DOHH2 (cell line): ENCODE measurements at regions not wholly inside any gene's neighbourhood (a gene's known extent, or its start where the extent isn't known, plus 50 kb on each side); places are given as distances from the start of the nearest gene placed in this dataset.

Experiments
- H3F3A ChIP-seq: fragments of 200-600 bp; sonication (generic), shearing (Covaris generic); 2 replicates; pipeline ENCODE4 v1.6.0; 2016; ENCODE audit warnings: antibody characterized with exemption, mild to moderate bottlenecking; ENCODE audit not compliant: control insufficient read depth, insufficient read depth
- H3K27ac ChIP-seq: fragments of 200-600 bp; sonication (generic); 2 replicates; pipeline ENCODE4 v1.5.1; 2014; ENCODE audit warnings: low read depth, mild to moderate bottlenecking, low read length, moderate library complexity
- H3K27me3 ChIP-seq: fragments of 200-600 bp; sonication (generic); 2 replicates; pipeline ENCODE4 v1.6.1; 2014; ENCODE audit warnings: mild to moderate bottlenecking, low read length, mixed read lengths; ENCODE audit not compliant: control insufficient read depth
- H3K36me3 ChIP-seq: fragments of 200-600 bp; sonication (generic); 2 replicates; pipeline ENCODE4 v1.6.1; 2014; ENCODE audit warnings: mild to moderate bottlenecking, low read length, moderate library complexity, mixed read lengths; ENCODE audit not compliant: control insufficient read depth
- H3K4me1 ChIP-seq: fragments of 200-600 bp; sonication (generic); 2 replicates; pipeline ENCODE4 v1.6.1; 2014; ENCODE audit warnings: mild to moderate bottlenecking, low read length, mixed read lengths; ENCODE audit not compliant: control insufficient read depth
- H3K4me2 ChIP-seq: fragments of 200-600 bp; sonication (generic); 2 replicates; pipeline ENCODE4 v1.6.0; 2014; ENCODE audit warnings: mild to moderate bottlenecking, low read length, moderate library complexity
- H3K4me3 ChIP-seq: fragments of 200-600 bp; sonication (generic); 2 replicates; pipeline ENCODE4 v1.5.1; 2014; ENCODE audit warnings: mild to moderate bottlenecking, low read length, mixed read lengths
- H3K79me2 ChIP-seq: fragments of 200-600 bp; sonication (generic); 2 replicates; pipeline ENCODE4 v1.6.1; 2014; ENCODE audit warnings: mild to moderate bottlenecking, low read length, mixed read lengths; ENCODE audit not compliant: control insufficient read depth
- H3K9me2 ChIP-seq: fragments of 200-600 bp; sonication (generic); replicated peaks from 2 replicates; pipeline ENCODE4 v1.6.1; 2014; ENCODE audit warnings: mild to moderate bottlenecking, low read length, mixed read lengths; ENCODE audit not compliant: control insufficient read depth
- H3K9me3 ChIP-seq: fragments of 200-600 bp; sonication (generic); 2 replicates; pipeline ENCODE4 v1.6.1; 2014; ENCODE audit warnings: antibody characterized with exemption, low read length, mixed read lengths; ENCODE audit not compliant: control insufficient read depth, insufficient read depth
- H4K20me1 ChIP-seq: fragments of 200-600 bp; sonication (generic); 2 replicates; pipeline ENCODE4 v1.6.0; 2014; ENCODE audit warnings: low read depth, mild to moderate bottlenecking, antibody characterized with exemption, low read length, moderate library complexity; ENCODE audit not compliant: control insufficient read depth, insufficient read depth
- CTCF ChIP-seq: fragments of 200-600 bp; sonication (generic); IDR thresholded peaks from one replicate; pipeline ENCODE4 v1.5.1; 2014; ENCODE audit warnings: antibody characterized with exemption, mild to moderate bottlenecking, low read depth, low read length; ENCODE audit not compliant: poor library complexity, severe bottlenecking
- EZH2phosphoT487 ChIP-seq: fragments of 200-600 bp; sonication (generic); IDR thresholded peaks from 2 replicates; pipeline ENCODE4 v1.6.1; 2017; ENCODE audit warnings: borderline replicate concordance, mild to moderate bottlenecking, antibody characterized with exemption, low read length, moderate library complexity, mixed read lengths

- no peaks in the 10 kb centered on the region for H3F3A ChIP-seq
- H3K4me2 ChIP-seq = no peak overlapping the region
- no peaks in the 10 kb centered on the region for H3K36me3 ChIP-seq
- H3K27ac ChIP-seq = no peak overlapping the region
- no peaks in the 10 kb centered on the region for H3K4me1 ChIP-seq
- no peaks in the 10 kb centered on the region for H4K20me1 ChIP-seq
- H3K9me2 ChIP-seq = no peaks in the 10 kb centered on the region
- no peaks in the 10 kb centered on the region for H3K79me2 ChIP-seq
- no peak overlapping the region for H3K4me3 ChIP-seq
- no peaks in the 10 kb centered on the region for H3K9me3 ChIP-seq
- no peaks in the 10 kb centered on the region for H3K27me3 ChIP-seq
- TF ChIP-seq EZH2phosphoT487 (no peak), CTCF (no peak)
Measured at GRCh38 chr7:46653848-46654247, 732.8 kb upstream of the IGFBP3 start.

GRCh38 chr7:46652317-46652716 lies 731.2 kb upstream of the IGFBP3 start:
- Histone ChIP-seq H3K27ac (no peak overlapping the region), H3F3A (no peaks in the 10 kb centered on the region), H3K4me2 (no peak overlapping the region), H3K27me3 (no peaks in the 10 kb centered on the region), H4K20me1 (no peaks in the 10 kb centered on the region), H3K36me3 (no peaks in the 10 kb centered on the region), H3K4me1 (no peaks in the 10 kb centered on the region), H3K9me3 (no peaks in the 10 kb centered on the region), H3K4me3 (no peak overlapping the region), H3K79me2 (no peaks in the 10 kb centered on the region), H3K9me2 (no peaks in the 10 kb centered on the region)
- TF ChIP-seq CTCF (no peak), EZH2phosphoT487 (no peak)

- Histone ChIP-seq H3K4me1 (no peaks in the 10 kb centered on the region), H3K4me3 (no peak overlapping the region), H3K9me2 (no peaks in the 10 kb centered on the region), H3K27ac (no peak overlapping the region), H3K27me3 (no peaks in the 10 kb centered on the region), H4K20me1 (no peaks in the 10 kb centered on the region), H3F3A (no peaks in the 10 kb centered on the region), H3K9me3 (no peaks in the 10 kb centered on the region), H3K79me2 (no peaks in the 10 kb centered on the region), H3K4me2 (no peak overlapping the region), H3K36me3 (no peaks in the 10 kb centered on the region)
- no peak for TF ChIP-seq CTCF
- TF ChIP-seq EZH2phosphoT487 = no peak
Measured at GRCh38 chr7:46651561-46652088, 730.6 kb upstream of the IGFBP3 start.
